Epithelial cell of proximal tubule (primary cell): ENCODE measurements at regions not wholly inside any gene's neighbourhood (a gene's known extent, or its start where the extent isn't known, plus 50 kb on each side); places are given as distances from the start of the nearest gene placed in this dataset.

Source experiments
- DNase-seq: peaks from one replicate; pipeline ENCODE4 v3.0.0-alpha.2; 2011; ENCODE audit warnings: low read depth
- H3K4me3 ChIP-seq: 2 replicates; pipeline ENCODE4 v1.5.1; 2011; ENCODE audit warnings: low read depth, mild to moderate bottlenecking, low read length
- CTCF ChIP-seq: conservative IDR thresholded peaks from 2 replicates; pipeline ENCODE4 v1.5.1; 2012; ENCODE audit warnings: low read depth, mild to moderate bottlenecking, low read length

GRCh38 chr10:28214219-28214618, 88.6 kb downstream of the MPP7 start:
- H3K4me3 ChIP-seq: no peak overlapping the region
- TF ChIP-seq CTCF: no peak
- no peak for DNase-seq

- no peak overlapping the region for H3K4me3 ChIP-seq
- no peak for DNase-seq
- TF ChIP-seq CTCF: no peak
Measured at GRCh38 chr10:28211759-28212158, 91.1 kb downstream of the MPP7 start.

- DNase-seq: no peak
- no peak overlapping the region for H3K4me3 ChIP-seq
- no peak for TF ChIP-seq CTCF
Measured at GRCh38 chr10:28207799-28208198, 95.1 kb downstream of the MPP7 start.

DNA sequence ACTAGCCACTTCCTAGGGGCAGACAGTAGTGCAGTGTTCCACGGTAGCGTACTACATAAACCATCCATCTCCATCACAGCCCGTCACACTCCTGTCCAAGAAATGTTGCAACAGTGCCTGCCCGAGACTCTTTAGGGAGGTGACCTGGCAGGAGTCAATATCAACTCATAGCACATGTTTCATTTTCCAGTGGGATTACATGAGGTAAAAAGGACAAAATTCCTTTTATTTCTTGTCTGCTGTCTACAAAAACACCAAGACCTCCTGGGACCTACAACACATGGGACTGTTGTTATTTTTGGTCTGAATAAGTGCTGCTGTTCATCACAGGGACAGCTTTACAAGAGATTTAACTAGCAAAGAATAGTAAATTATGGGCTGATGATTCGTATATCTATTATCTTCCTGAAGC, 99.9 kb downstream of the MPP7 start:
- TF ChIP-seq CTCF: no peak
- H3K4me3 ChIP-seq: no peak overlapping the region
- no peak for DNase-seq

- DNase-seq: no peak
- H3K4me3 ChIP-seq: no peak overlapping the region
- no peak for TF ChIP-seq CTCF
Measured at GRCh38 chr10:28201410-28202400, 101.2 kb downstream of the MPP7 start.

- no peak for DNase-seq
- H3K4me3 ChIP-seq: no peak overlapping the region
Measured at GRCh38 chr10:28200775-28201174, 102.1 kb downstream of the MPP7 start.

More at GRCh38 chr10:28200775-28201174, 102.1 kb downstream of the MPP7 start:
- TF ChIP-seq CTCF: no peak
